Inflammatory macrophage (primary cell): ENCODE measurements at regions not wholly inside any gene's neighbourhood (a gene's known extent, or its start where the extent isn't known, plus 50 kb on each side); places are given as distances from the start of the nearest gene placed in this dataset.

Source experiments
- DNase-seq, 2 donors: peaks; one replicate each; pipeline ENCODE4 v3.0.0-alpha.2; 2020 to 2022

- DNase-seq, result peak; percentile 2 to 56
Observed at GRCh38 chr4:71243091-71243833, 95.6 kb upstream of the SLC4A4 start.

DNA sequence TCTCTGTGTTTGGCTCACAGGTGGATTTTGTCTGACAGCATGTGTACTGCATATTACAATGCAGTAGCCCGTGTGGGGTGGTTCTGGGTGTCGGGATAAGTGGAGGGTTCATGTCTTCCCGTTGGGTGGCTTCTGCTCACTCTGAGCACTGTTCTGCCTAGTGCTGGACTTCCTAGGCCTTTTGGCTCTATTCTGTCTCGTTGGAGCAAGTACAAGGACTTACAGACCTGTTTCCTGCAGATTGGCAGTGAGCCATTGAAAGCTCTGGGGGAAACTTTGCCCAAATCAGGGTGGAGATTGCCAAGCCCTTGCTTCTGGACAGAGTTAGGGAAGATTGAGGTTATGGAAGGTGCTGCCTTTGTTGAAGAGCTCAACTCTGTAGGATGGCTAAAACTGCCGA is 91.1 kb upstream of the SLC4A4 start:
- no peak for DNase-seq

- DNase-seq, result no peak
Observed at GRCh38 chr4:71251261-71251660, 87.6 kb upstream of the SLC4A4 start.

DNA sequence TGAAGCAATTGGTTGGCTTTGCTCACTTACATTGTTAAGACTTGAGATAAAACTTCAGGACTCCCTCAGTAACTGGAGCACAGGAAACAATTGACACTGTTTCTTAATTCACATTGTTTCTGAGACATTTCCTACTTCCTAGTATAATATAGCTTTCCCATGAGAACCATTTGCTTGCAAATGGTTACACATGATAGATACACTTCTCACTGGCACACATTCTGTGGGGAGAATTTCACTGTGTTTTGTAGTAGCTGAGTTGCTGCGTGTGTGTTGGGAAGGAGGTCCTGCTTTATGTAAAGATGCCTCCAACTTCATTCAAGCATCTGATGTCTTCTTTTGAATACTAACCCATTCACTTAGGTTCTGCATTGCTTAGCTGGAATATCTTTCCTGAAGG is 85.3 kb upstream of the SLC4A4 start:
- DNase-seq, result no peak

DNA sequence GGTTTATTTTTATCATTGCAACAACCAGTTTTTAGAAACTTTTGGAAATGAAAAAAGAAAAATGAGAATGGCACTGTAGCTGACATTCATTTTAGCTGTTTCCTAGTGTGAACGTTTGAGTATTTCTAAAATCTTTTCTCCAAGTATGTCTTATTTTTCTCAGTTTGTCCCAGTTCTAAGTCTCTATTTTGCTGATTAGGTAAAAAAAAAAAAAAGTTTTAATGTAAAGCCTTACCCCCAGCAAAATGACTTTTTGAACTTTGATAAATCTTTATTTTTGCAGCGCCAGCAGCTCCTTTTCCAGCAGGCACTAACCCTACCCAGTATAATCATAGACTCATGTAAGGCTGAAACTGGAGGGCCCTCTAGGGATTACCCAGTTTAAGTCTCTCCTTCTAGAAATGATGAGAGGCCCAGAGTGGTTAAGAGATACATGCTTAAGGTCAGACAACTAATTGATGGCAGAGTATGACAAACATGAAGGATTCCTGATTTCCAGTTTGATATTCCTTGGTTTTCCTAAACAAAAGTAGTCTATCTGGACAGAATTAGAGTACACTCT is 84.3 kb upstream of the SLC4A4 start:
- DNase-seq, result no peak

DNA sequence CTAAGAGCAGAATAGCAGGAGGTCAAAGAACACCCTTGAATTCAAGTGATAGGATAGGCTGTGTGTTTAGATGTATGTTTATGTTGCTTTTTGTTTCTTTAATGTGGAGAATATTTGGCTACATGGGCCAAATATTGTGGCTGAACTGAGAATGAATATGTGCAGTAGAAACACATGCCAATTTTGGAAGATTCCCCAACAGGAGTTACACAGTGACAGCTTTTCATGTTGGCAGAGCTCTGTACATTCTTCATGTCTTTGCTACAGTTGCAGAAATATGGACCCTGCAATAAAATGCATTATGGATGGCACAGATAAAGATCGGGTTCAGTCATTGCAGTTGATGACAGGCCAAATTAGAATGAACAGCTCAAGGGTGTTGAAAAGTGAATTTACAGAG is 82.8 kb upstream of the SLC4A4 start:
- DNase-seq, result no peak

DNA sequence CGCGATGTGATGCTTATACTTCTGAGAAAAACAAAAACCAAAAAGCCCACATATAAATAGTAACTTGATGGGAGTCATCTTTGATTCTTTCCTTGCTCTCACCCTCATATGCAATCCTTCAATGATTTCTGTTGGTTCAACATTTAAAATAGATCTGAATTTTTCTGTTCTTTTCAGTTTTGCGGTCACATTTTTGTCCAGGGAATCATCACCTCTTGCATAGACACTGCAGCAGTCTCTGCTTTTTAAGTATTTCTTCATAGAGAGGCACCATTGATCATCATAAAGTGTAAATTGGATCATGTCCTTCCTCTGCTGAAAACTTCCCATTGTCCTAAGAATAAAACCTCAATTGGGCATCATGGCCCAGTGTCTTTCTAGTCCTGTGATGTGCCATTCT is 81.1 kb upstream of the SLC4A4 start:
- no peak for DNase-seq

- DNase-seq, result no peak
Observed at GRCh38 chr4:71258323-71258722, 80.5 kb upstream of the SLC4A4 start.

- no peak for DNase-seq
Observed at GRCh38 chr4:71259280-71259679, 79.5 kb upstream of the SLC4A4 start.

DNA sequence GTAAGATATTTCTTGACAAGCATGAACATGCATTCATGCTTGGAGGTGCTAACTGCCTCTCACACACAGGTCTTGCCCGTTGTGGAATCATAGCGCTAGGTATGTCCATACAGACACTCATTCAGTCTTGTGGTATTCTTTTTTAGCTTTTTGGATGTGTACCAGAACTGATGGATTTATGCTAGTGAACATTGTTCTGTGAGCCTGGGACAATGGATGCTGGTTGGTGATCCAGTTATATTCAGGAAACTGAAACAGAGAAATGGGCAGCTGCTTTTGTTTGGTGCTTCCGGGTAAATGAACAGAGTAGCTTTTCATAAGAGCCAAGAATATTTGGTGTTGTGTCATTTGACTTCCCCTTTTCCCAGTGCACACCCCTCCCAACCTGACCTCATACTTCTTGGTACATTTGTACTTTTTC is 78.9 kb upstream of the SLC4A4 start:
- peak; percentile 76 to 85 for DNase-seq

- no peak for DNase-seq
Observed at GRCh38 chr4:71260544-71260943, 78.3 kb upstream of the SLC4A4 start.

DNA sequence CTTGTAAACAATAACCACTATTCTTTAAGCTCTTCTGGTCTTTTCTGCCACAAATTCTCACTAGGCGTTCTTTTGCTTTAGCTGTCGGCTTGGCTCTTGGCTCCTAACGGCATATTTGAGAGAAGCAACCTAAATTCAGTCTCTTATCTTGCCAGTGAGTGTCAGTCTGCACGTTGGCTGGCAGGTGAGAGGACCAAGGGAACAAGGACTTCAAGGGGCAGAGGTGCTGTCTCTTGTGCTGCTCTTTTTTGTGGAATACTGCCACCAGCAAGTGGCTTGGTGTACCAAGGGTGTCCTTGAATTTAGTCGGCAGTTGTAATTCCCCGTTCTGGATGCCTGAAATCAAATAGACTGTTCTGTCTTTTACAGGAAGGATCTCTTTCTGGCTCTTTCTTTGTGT is 77.8 kb upstream of the SLC4A4 start:
- no peak for DNase-seq

- DNase-seq, result no peak
Observed at GRCh38 chr4:71261633-71262121, 77.1 kb upstream of the SLC4A4 start.

DNA sequence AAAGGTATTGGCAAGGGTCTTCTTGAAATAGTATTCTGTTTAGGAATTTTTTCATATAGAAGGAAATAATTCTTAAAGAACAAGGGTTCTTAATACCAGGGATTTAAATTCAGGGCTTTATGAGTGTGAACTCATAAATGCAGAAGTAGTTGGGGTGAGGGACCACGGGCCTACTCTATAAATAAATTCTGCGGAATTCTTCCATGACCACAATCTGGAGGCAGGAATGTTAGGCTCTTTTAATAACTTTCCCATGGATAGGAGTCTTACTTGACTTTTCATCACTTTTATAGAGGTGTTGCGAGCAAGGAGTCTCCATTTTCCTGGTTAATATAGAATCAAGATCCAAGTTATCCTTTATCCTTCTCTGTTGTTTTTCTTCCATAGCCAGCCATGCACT is 76.7 kb upstream of the SLC4A4 start:
- no peak for DNase-seq

- DNase-seq, result no peak
Observed at GRCh38 chr4:71266090-71266794, 72.6 kb upstream of the SLC4A4 start.

GRCh38 chr4:71267244-71267643 is 71.6 kb upstream of the SLC4A4 start:
- DNase-seq, result no peak

GRCh38 chr4:71268166-71268565 is 70.7 kb upstream of the SLC4A4 start:
- DNase-seq, result peak in 1 of 2 donors; percentile 2

DNA sequence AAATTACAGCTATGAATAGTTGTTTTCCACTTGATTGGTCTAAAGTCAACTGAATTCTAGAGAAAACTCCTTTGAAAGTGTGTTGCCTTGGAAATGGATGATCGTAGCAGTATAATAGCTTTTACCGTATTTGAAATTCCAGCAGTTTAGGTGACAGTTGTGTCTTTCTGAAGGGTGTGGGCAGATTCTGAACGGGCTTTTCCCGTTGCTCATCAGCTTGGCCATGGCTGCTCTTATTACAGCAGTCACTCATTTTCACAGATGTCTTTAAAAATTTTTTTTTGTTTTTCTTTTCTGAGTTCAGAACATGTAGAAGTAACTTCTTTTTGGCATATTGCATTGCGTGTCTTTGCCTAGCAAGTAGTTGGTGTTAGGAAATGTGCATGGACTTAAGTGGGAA is 69.6 kb upstream of the SLC4A4 start:
- DNase-seq, result no peak

- peak in 1 of 2 donors; percentile 19 for DNase-seq
Observed at GRCh38 chr4:71270901-71271300, 67.9 kb upstream of the SLC4A4 start.

- DNase-seq, result no peak
Observed at GRCh38 chr4:71272976-71273375, 65.8 kb upstream of the SLC4A4 start.

GRCh38 chr4:71275004-71275403 is 63.8 kb upstream of the SLC4A4 start:
- DNase-seq, result no peak

DNA sequence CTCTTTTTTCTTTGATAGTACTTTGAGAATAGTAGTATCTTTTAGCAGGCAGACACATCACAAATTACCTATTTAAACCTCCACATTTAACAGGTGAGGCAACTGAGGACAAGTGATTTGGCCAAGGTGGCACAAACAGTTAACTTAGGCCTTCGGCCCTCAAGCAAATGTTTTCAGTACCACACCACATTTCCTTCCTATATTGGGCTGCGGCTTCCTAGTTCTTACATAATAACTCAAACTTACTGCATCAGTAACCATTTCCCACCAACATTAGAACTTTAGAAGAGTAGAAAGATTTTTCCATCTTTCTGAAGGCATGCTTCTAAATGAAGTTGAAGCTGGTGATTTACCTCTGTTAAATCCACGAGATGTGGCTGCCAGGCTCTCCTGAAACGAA is 63.2 kb upstream of the SLC4A4 start:
- DNase-seq, result peak in 1 of 2 donors; percentile 45

GRCh38 chr4:71277353-71277752 is 61.5 kb upstream of the SLC4A4 start:
- DNase-seq, result no peak
